ENCODE measurements at regions not wholly inside any gene's neighbourhood (a gene's known extent, or its start where the extent isn't known, plus 50 kb on each side); places are given as distances from the start of the nearest gene placed in this dataset.

- TF ChIP-seq, protein P1, sequence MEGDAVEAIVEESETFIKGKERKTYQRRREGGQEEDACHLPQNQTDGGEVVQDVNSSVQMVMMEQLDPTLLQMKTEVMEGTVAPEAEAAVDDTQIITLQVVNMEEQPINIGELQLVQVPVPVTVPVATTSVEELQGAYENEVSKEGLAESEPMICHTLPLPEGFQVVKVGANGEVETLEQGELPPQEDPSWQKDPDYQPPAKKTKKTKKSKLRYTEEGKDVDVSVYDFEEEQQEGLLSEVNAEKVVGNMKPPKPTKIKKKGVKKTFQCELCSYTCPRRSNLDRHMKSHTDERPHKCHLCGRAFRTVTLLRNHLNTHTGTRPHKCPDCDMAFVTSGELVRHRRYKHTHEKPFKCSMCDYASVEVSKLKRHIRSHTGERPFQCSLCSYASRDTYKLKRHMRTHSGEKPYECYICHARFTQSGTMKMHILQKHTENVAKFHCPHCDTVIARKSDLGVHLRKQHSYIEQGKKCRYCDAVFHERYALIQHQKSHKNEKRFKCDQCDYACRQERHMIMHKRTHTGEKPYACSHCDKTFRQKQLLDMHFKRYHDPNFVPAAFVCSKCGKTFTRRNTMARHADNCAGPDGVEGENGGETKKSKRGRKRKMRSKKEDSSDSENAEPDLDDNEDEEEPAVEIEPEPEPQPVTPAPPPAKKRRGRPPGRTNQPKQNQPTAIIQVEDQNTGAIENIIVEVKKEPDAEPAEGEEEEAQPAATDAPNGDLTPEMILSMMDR (IDR thresholded peaks at IDR 0.05 in 4 of 5, conservative IDR thresholded peaks at IDR 0.05 in 1 of 5), result no peak
- TF ChIP-seq POLR2A (IDR thresholded peaks at IDR 0.05), result no peak
Observed at GRCh38 chr1:185486346-185486745, 169.3 kb upstream of the IVNS1ABP start.
